GM21381 (cell line): ENCODE measurements at regions not wholly inside any gene's neighbourhood (a gene's known extent, or its start where the extent isn't known, plus 50 kb on each side); places are given as distances from the start of the nearest gene placed in this dataset.
A peak's percentile ranks its signal among the peaks of the same experiment; 100 is the strongest.
"Not testable (repeated sequence)": the region's sequence is repeated elsewhere in the genome, so short reads cannot be mapped to it uniquely, and the experiment has no call there.

Source experiments
- ATAC-seq: cut with Tn5 transposase; IDR thresholded peaks from one replicate; pipeline ENCODE4 v1.9.1; 2021; ENCODE audit warnings: mild to moderate bottlenecking, moderate library complexity; ENCODE audit not compliant: unreplicated experiment

- no peak for ATAC-seq
Observed at GRCh38 chr9:105098370-105098769, 146.1 kb upstream of the SLC44A1 start.

GRCh38 chr9:105103776-105104175, 140.7 kb upstream of the SLC44A1 start:
- ATAC-seq = no peak

- ATAC-seq = peak; percentile 64
Observed at GRCh38 chr9:105114318-105114717, 130.1 kb upstream of the SLC44A1 start.

GRCh38 chr9:105114964-105115728, 129.3 kb upstream of the SLC44A1 start:
- ATAC-seq = peak; percentile 83

GRCh38 chr9:105116052-105116868, 128.2 kb upstream of the SLC44A1 start:
- no peak for ATAC-seq

GRCh38 chr9:105117234-105117633, 127.2 kb upstream of the SLC44A1 start:
- no peak for ATAC-seq

GRCh38 chr9:105118636-105119035, 125.8 kb upstream of the SLC44A1 start:
- no peak for ATAC-seq

DNA sequence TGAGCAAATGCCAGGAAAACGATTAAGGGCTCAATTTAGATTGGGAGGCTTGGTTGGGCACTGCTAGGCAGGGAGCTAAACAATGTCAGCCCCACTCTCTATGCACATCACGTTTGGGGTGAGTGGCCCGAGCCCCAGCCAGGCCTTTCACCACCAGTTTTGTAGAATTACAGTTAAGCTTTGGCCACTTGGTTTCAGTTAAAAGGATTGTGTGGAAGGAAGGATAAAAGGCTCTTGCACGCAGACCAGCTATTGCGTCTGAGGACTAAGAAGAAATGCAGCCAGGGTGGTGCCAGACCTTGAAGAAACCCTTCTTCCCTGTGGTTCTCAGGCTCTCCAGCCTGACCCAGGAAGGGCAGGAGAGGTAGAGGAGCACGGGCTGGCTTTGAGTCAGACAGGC, 125.3 kb upstream of the SLC44A1 start:
- ATAC-seq = no peak

DNA sequence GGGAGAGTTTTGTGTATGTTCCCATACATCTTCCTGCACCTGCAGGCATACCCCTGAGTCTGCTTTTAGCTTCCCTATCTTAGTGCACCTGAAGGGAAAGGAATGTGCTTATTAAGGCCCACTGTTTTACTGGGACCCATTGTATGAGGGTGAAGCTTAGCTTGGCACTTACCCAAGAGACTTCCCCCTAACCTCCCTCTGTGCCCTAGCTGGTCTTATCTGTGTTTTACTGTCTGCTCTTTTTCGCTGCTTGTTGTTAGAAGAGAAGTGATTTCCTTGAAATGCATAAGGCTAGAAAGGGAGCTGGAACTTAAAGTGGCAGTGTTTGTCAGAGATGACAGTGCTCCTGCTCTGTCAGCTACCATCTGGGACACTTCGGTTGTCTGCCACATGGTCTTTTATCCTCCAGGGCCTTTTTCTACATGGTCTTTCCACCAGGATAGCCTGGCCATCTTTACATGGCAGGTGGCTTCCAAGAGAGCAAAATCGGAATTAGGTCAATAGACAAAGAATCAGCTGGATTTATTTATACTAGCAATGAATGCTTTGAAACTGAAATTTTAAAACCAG, 122.5 kb upstream of the SLC44A1 start:
- no peak for ATAC-seq

DNA sequence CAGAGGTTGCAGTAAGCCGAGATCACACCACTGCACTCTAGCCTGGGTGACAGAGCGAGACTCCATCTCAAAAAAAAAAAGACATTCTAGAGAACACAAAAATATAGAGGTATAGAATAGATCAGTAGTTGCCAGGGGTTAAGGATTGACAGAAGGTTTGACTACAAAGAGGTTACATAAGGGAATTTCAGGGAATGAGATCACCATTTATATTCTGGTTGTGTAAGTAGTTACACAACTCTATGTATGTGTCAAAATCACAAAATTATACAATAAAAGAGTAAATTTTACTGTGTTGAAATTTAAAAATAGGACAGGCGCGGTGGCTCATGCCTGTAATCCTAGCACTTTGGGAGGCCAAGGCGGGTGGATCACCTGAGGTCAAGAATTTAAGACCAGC, 119.9 kb upstream of the SLC44A1 start:
- not testable (repeated sequence) for ATAC-seq

GRCh38 chr9:105126226-105126625, 118.2 kb upstream of the SLC44A1 start:
- ATAC-seq = no peak

- ATAC-seq = peak; percentile 100
Observed at GRCh38 chr9:105127863-105128220, 116.6 kb upstream of the SLC44A1 start.

DNA sequence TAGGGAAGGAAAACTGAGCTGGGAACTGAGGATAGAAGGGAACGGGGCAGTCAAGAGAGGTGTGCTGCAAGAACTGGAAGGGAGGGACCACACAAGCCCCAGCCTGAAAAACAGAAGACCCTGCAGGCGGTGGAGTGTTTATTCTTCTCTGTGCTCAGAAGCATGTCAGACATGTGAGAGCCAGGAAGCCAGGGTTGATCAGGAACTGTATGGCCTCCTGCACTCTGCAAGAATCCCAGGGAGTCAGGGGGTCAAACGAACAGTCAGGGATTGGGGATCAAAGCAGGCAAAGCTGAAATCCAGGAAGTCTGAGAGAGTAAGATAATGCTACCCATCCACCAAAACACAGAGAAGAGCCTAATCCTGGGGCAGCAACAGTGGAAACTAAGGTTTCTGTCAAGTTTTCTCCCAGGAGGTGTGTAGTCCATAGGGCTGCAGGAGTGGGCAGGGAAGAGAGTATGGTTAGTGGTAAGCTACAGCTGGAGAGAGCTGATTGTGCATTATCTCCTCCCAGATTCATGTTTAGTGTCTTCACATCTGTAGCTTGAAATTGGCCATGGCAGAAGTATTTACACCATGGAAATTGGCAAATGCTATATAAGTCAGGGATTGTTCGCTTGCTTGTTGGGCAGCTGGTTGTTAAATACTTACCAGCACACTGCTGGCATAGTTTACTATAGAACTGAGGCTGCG, 115.4 kb upstream of the SLC44A1 start:
- no peak for ATAC-seq

DNA sequence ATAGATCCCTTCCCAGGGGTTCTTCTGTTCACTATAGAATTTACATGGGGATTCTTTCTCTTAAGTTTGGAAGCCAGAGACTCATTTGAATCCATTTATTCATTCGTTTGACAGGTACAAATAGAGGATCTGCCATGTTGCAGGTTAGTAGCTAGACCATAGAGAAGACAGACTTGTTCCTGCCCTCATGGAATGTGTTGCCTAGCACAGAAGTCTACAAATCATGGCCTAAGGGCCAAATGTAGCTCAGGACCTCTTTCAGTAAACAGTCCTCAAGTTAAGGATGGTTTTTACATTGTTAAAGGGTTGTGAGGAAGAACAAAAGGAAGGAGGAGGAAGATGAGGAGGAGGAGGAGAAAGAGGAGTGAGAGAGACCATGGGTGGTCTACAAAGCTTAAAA, 114.7 kb upstream of the SLC44A1 start:
- ATAC-seq = no peak

DNA sequence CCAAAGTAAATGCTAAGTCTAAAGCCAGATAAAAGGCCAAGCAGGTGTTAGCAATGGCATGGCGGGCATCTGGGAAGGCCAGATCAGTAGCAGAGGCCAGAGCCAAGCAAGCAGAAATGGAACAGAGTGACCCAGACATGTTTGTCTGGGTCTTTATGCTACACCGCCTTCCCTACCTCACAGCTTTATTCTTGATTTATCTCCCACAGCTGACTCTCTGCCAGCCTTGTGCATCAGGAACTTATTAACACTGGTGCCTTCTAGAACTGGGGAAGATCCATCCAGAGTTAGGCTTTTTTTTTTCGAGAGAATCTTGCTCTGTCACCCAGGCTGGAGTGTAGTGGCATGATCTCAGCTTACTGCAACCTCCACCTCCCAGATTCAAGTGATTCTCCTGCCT, 112.5 kb upstream of the SLC44A1 start:
- no peak for ATAC-seq

- ATAC-seq = no peak
Observed at GRCh38 chr9:105132606-105133005, 111.8 kb upstream of the SLC44A1 start.

GRCh38 chr9:105138306-105138801, 106.1 kb upstream of the SLC44A1 start:
- ATAC-seq = no peak

DNA sequence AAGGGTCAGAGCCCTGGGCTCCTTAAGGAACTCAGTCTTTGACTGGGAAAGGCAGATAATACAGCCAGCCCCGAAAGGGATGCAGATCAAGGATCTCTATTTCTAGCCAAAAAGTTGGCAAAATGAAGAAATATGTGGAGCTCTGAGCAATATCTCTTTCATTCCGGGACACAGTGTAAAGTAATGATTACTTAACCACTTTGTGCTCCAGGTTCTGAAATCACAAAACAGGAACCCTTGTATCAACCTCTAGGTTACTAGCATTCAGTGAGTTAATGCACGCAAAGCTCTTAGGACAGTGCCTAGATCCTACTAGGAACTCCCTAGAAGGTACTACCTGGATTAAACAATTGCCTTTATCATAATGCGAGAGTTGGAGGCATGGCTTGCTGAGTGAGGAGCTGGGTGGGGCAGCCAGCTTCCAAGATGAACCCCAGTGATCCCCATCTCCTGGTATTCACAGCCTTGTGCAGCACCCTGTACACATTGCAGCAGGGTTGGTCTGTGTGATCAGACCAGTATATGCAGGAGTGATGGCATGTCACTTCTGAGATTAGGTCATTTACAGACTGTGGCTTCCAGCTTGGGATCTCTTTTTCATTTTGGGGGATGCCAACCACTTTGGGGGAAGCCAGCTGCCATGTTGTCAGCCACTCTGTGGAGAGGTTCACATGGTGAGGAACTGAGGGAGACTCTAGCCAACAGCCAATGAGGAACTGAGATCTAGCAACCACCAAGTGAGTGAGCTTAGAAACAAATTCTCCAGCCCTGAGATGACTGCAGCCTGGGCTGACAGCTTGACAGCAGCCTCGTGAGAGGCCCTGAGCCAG, 103.1 kb upstream of the SLC44A1 start:
- peak; percentile 82 for ATAC-seq

DNA sequence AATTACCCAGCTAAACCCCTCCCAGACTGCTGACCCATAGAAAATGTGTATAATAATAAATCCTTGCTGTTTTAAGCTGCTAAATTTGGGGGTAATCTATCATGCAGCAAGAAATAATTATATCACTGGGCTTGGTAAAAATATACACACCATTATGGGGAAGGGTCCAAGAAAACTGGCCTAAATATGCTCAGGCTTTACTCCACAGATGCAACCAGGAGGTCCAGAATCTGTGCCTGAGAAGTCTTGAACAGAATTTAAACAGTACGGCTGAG, 102.5 kb upstream of the SLC44A1 start:
- ATAC-seq = no peak

DNA sequence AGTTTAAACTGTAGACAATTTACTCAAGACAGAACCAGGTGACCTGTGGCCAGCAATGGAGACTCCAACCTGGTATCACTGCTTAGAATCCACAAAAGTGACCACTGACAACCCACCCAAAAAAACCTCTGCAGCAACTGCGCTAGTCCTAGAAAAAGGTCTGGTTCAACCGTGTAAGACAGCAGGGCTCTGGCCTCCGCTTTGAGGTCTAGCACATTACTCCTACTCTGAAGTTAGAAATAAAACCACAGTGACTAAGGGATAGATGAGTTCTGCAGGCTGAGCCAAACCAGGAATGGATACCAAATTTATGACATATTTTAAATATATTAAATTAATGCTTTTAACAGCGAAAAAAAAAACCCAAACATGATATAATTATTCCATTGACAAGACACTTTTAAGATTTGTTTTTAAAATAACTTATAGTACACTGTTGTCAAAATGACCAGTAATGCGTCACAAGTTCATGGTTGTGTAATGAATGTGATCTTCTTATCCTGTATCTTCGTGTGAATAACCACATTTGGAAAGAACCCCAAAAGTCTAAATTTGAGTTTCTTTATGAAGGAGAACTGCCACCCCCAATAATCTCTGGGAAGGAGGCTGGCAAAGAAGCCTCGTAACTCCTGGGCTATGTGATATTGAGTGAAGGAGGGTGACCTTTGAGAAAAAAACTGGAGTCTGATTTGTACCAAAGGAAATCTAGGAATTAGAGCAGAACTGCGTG, 101.9 kb upstream of the SLC44A1 start:
- no peak for ATAC-seq
